Trophoblast cell (in vitro differentiated cells and primary cell): ENCODE measurements at regions not wholly inside any gene's neighbourhood (a gene's known extent, or its start where the extent isn't known, plus 50 kb on each side); places are given as distances from the start of the nearest gene placed in this dataset.
"Not testable (repeated sequence)": the region's sequence is repeated elsewhere in the genome, so short reads cannot be mapped to it uniquely, and the experiment has no call there.

Source experiments
- DNase-seq, 2 donors: peaks; one replicate each; pipeline ENCODE4 v3.0.0-alpha.2; 2016
- H2AFZ ChIP-seq: 2 replicates; pipeline ENCODE4 v1.6.1; 2013; ENCODE audit warnings: low read length, moderate library complexity, mild to moderate bottlenecking; ENCODE audit not compliant: insufficient read depth, poor library complexity
- H2AK5ac ChIP-seq: 2 replicates; pipeline ENCODE4 v1.6.1; 2013; ENCODE audit warnings: mild to moderate bottlenecking, low read length
- H2BK120ac ChIP-seq: 2 replicates; pipeline ENCODE4 v1.6.1; 2013; ENCODE audit warnings: low read length, mild to moderate bottlenecking, moderate library complexity; ENCODE audit not compliant: insufficient read depth, poor library complexity
- H2BK12ac ChIP-seq: 2 replicates; pipeline ENCODE4 v1.6.1; 2013; ENCODE audit warnings: mild to moderate bottlenecking, low read length, moderate library complexity
- H2BK5ac ChIP-seq: 2 replicates; pipeline ENCODE4 v1.6.1; 2013; ENCODE audit warnings: low read length, low read depth, moderate library complexity, mild to moderate bottlenecking; ENCODE audit not compliant: poor library complexity
- H3K14ac ChIP-seq: 2 replicates; pipeline ENCODE4 v1.6.1; 2013; ENCODE audit warnings: mild to moderate bottlenecking, low read length
- H3K18ac ChIP-seq: 2 replicates; pipeline ENCODE4 v1.6.1; 2013; ENCODE audit warnings: mild to moderate bottlenecking, low read length
- H3K23ac ChIP-seq: 2 replicates; pipeline ENCODE4 v1.6.1; 2013; ENCODE audit warnings: low read length
- H3K27ac ChIP-seq: 2 replicates; pipeline ENCODE4 v1.5.1; 2013; ENCODE audit warnings: low read depth, mild to moderate bottlenecking, inconsistent platforms, low read length, moderate library complexity
- H3K27me3 ChIP-seq: 2 replicates; pipeline ENCODE4 v1.6.1; 2013; ENCODE audit warnings: inconsistent platforms, mild to moderate bottlenecking, low read length, moderate library complexity; ENCODE audit not compliant: insufficient read depth
- H3K36me3 ChIP-seq, 2 experiments: 1 replicate in 1 of 2; 2 replicates in 1 of 2; pipeline ENCODE4 v1.6.1; 2013; ENCODE audit warnings: low read length in 2 of 2, mild to moderate bottlenecking in 2 of 2, moderate library complexity in 1 of 2; ENCODE audit not compliant: insufficient read depth in 2 of 2, control insufficient read depth in 1 of 2
- H3K4ac ChIP-seq: 2 replicates; pipeline ENCODE4 v1.6.1; 2013; ENCODE audit warnings: low read depth, mild to moderate bottlenecking, low read length, moderate library complexity
- H3K4me1 ChIP-seq, 2 experiments: 1 replicate in 1 of 2; 2 replicates in 1 of 2; pipeline ENCODE4 v1.6.1; 2013; ENCODE audit warnings: low read length in 2 of 2, mild to moderate bottlenecking in 2 of 2, moderate library complexity in 1 of 2; ENCODE audit not compliant: insufficient read depth in 2 of 2, control insufficient read depth in 1 of 2
- H3K4me2 ChIP-seq: 2 replicates; pipeline ENCODE4 v1.6.1; 2013; ENCODE audit warnings: inconsistent platforms, mild to moderate bottlenecking, low read length, moderate library complexity
- H3K4me3 ChIP-seq: 2 replicates; pipeline ENCODE4 v1.5.1; 2013; ENCODE audit warnings: mild to moderate bottlenecking, low read depth, low read length, inconsistent platforms
- H3K79me1 ChIP-seq: one replicate; pipeline ENCODE4 v1.6.1; 2013; ENCODE audit warnings: low read length
- H3K79me2 ChIP-seq: 2 replicates; pipeline ENCODE4 v1.6.1; 2013; ENCODE audit warnings: low read length, mild to moderate bottlenecking; ENCODE audit not compliant: control insufficient read depth, insufficient read depth, poor library complexity
- H3K9ac ChIP-seq: 2 replicates; pipeline ENCODE4 v1.6.1; 2013; ENCODE audit warnings: mild to moderate bottlenecking, low read length
- H3K9me3 ChIP-seq: 2 replicates; pipeline ENCODE4 v1.6.1; 2013; ENCODE audit warnings: low read depth, mild to moderate bottlenecking, control low read depth, inconsistent platforms, low read length; ENCODE audit not compliant: insufficient read depth
- H4K12ac ChIP-seq: 2 replicates; pipeline ENCODE4 v1.6.1; 2013; ENCODE audit warnings: low read depth, mild to moderate bottlenecking, low read length, moderate library complexity
- H4K8ac ChIP-seq: 2 replicates; pipeline ENCODE4 v1.6.1; 2013; ENCODE audit warnings: low read depth, mild to moderate bottlenecking, low read length, moderate library complexity
- H4K91ac ChIP-seq: one replicate; pipeline ENCODE4 v1.6.1; 2013; ENCODE audit warnings: low read depth, mild to moderate bottlenecking, low read length, moderate library complexity
- WGBS: extraction: QIAGEN DNeasy Blood & Tissue Kit; methylation state at CpG from one replicate; pipeline ENCODE4 v1.1.7; 2013; ENCODE audit warnings: missing lambda C conversion rate; ENCODE audit not compliant: insufficient read length, insufficient coverage; ENCODE audit errors: extremely low coverage; 5-methylcytosine and 5-hydroxymethylcytosine counted together

GRCh38 chr22:34625892-34626291 lies 440.1 kb upstream of the ISX start:
- not testable (repeated sequence) for H4K12ac ChIP-seq, H3K9ac ChIP-seq, H3K9me3 ChIP-seq, H3K4me3 ChIP-seq, DNase-seq, H3K27me3 ChIP-seq, H2BK120ac ChIP-seq, H3K27ac ChIP-seq, H3K79me1 ChIP-seq, H2BK5ac ChIP-seq, H3K36me3 ChIP-seq, H3K18ac ChIP-seq, H3K4ac ChIP-seq, H4K8ac ChIP-seq, H3K4me2 ChIP-seq, H4K91ac ChIP-seq, H3K79me2 ChIP-seq, H3K4me1 ChIP-seq, H2AFZ ChIP-seq, H2BK12ac ChIP-seq, H3K14ac ChIP-seq, H2AK5ac ChIP-seq, H3K23ac ChIP-seq
- WGBS, result no CpG with 5 or more reads among the region's 30 CpGs

- Histone ChIP-seq H3K4me2 (no peak overlapping the region), H3K4ac (no peak overlapping the region), H4K8ac (no peak overlapping the region), H2BK5ac (no peak overlapping the region), H3K4me3 (no peak overlapping the region), H4K91ac (no peak overlapping the region), H3K27me3 (no peaks in the 10 kb centered on the region), H3K79me2 (no peaks in the 10 kb centered on the region), H2BK12ac (no peak overlapping the region), H2AFZ (no peak overlapping the region), H3K27ac (no peak overlapping the region), H3K18ac (no peak overlapping the region), H3K23ac (no peak overlapping the region), H2BK120ac (no peak overlapping the region), H3K79me1 (peaks cover 4% of the 10 kb centered on the region), H3K36me3 (no peaks in the 10 kb centered on the region), H2AK5ac (no peak overlapping the region), H3K9me3 (no peaks in the 10 kb centered on the region), H3K4me1 (peaks cover 10% of the 10 kb centered on the region in 2 experiments), H3K14ac (no peak overlapping the region), H4K12ac (no peak overlapping the region), H3K9ac (no peak overlapping the region)
- WGBS, result no CpG with 5 or more reads among the region's 2 CpGs
- DNase-seq, result no peak
These were observed 427.8 kb upstream of the ISX start for GRCh38 chr22:34638128-34638527.

- H3K4me2 ChIP-seq, result no peak overlapping the region
- DNase-seq, result no peak
These were observed 426.0 kb upstream of the ISX start for GRCh38 chr22:34639911-34640310.

GRCh38 chr22:34645375-34645774 lies 420.6 kb upstream of the ISX start:
- Histone ChIP-seq H3K79me1 (peaks cover 2% of the 10 kb centered on the region), H3K14ac (no peak overlapping the region), H3K79me2 (no peaks in the 10 kb centered on the region), H3K36me3 (no peaks in the 10 kb centered on the region), H3K9ac (no peak overlapping the region), H3K4me2 (no peak overlapping the region), H3K4me3 (no peak overlapping the region), H3K9me3 (no peaks in the 10 kb centered on the region), H3K4ac (no peak overlapping the region), H3K18ac (no peak overlapping the region), H3K27ac (no peak overlapping the region), H2BK12ac (no peak overlapping the region), H2BK5ac (no peak overlapping the region), H3K23ac (no peak overlapping the region), H2AK5ac (no peak overlapping the region), H3K4me1 (peaks cover 2 to 3% of the 10 kb centered on the region in 2 experiments), H2BK120ac (no peak overlapping the region), H4K91ac (no peak overlapping the region), H4K12ac (no peak overlapping the region), H3K27me3 (no peaks in the 10 kb centered on the region), H4K8ac (no peak overlapping the region), H2AFZ (no peak overlapping the region)
- no peak for DNase-seq
- WGBS, result no CpG with 5 or more reads among the region's 6 CpGs

More at GRCh38 chr22:34639911-34640310, 426.0 kb upstream of the ISX start:
- Histone ChIP-seq H3K4me1 (peaks cover 10% of the 10 kb centered on the region in 2 experiments), H2BK5ac (no peak overlapping the region), H3K27ac (peak overlapping the region; percentile 45), H2AFZ (no peak overlapping the region), H3K9me3 (no peaks in the 10 kb centered on the region), H2AK5ac (no peak overlapping the region), H3K4ac (no peak overlapping the region), H3K9ac (no peak overlapping the region), H4K12ac (no peak overlapping the region), H3K27me3 (no peaks in the 10 kb centered on the region), H3K79me1 (peaks cover 4% of the 10 kb centered on the region), H3K79me2 (no peaks in the 10 kb centered on the region), H2BK120ac (peak overlapping the region; percentile 75), H4K8ac (peak overlapping the region; percentile 62), H3K18ac (no peak overlapping the region), H3K23ac (no peak overlapping the region), H4K91ac (peak overlapping the region; percentile 71), H3K4me3 (no peak overlapping the region), H2BK12ac (peak overlapping the region; percentile 80), H3K14ac (peak overlapping the region; percentile 46), H3K36me3 (no peaks in the 10 kb centered on the region)
- no CpG with 5 or more reads among the region's 5 CpGs for WGBS
